SU-DHL-6 (cell line): ENCODE measurements at regions not wholly inside any gene's neighbourhood (a gene's known extent, or its start where the extent isn't known, plus 50 kb on each side); places are given as distances from the start of the nearest gene placed in this dataset.

Experiments
- EZH2phosphoT487 ChIP-seq: fragments of 200-600 bp; sonication (generic), shearing (Covaris generic); conservative IDR thresholded peaks from 2 replicates; pipeline ENCODE4 v1.6.1; 2018; ENCODE audit warnings: mild to moderate bottlenecking, antibody characterized with exemption, low read length, moderate library complexity, mixed read lengths
- TF ChIP-seq, protein P1 (sequence below): fragments of 200-600 bp; sonication (generic); IDR thresholded peaks from one replicate; pipeline ENCODE4 v1.5.1; 2017; ENCODE audit warnings: antibody characterized with exemption, mild to moderate bottlenecking, low read length, moderate library complexity; ENCODE audit not compliant: insufficient read depth, poor library complexity, severe bottlenecking

DNA sequence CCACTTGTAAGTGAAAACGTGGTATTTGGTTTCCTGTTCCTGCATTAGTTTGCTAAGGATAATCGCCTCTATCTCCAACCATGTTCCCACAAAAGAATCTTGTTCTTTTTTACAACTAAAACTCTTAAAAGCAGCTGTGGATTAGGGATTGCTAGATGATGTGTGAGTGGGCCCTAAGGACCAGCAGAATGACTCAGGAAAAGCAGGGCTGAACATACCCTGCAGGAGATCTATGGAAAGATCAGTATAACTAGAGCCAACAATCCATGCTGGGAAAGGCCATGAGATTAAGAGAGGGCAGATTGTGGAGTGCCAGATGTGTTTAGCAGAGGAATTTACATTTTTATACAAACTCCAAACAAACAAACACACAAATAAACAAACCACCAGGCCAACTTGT lies 128.4 kb upstream of the TMEM164 start:
- TF ChIP-seq, protein P1, sequence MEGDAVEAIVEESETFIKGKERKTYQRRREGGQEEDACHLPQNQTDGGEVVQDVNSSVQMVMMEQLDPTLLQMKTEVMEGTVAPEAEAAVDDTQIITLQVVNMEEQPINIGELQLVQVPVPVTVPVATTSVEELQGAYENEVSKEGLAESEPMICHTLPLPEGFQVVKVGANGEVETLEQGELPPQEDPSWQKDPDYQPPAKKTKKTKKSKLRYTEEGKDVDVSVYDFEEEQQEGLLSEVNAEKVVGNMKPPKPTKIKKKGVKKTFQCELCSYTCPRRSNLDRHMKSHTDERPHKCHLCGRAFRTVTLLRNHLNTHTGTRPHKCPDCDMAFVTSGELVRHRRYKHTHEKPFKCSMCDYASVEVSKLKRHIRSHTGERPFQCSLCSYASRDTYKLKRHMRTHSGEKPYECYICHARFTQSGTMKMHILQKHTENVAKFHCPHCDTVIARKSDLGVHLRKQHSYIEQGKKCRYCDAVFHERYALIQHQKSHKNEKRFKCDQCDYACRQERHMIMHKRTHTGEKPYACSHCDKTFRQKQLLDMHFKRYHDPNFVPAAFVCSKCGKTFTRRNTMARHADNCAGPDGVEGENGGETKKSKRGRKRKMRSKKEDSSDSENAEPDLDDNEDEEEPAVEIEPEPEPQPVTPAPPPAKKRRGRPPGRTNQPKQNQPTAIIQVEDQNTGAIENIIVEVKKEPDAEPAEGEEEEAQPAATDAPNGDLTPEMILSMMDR: no peak
- TF ChIP-seq EZH2phosphoT487: no peak
